IMR-90 (cell line): ENCODE measurements at regions not wholly inside any gene's neighbourhood (a gene's known extent, or its start where the extent isn't known, plus 50 kb on each side); places are given as distances from the start of the nearest gene placed in this dataset.

Experiments used
- ATAC-seq: fragments of 200-7000 bp; cut with Tn5 transposase; 2 replicates; pipeline ENCODE4 v1.9.1; 2020; ENCODE audit warnings: low read depth, mild to moderate bottlenecking, moderate library complexity
- BruUV-seq: library from RNA; stranded (reverse); fragments of 400-500 nt; replicated peaks from 2 replicates; lab custom pipeline; 2021; lab: Mats Ljungman, UMichigan
- CTCF ChIA-PET: fragments of 300-600 bp; formaldehyde crosslinking; extraction: SDS; loops from one replicate; lab custom pipeline; 2021; ENCODE audit warnings: antibody characterized with exemption; lab: Yijun Ruan, JAX
- POLR2A ChIA-PET: fragments of 300-600 bp; sonication (Branson Sonifier 250); formaldehyde crosslinking; loops from one replicate; lab custom pipeline; 2022; ENCODE audit warnings: antibody characterized with exemption; ENCODE audit not compliant: unreplicated experiment; lab: Charles Lee
- DNase-seq: peaks from one replicate; pipeline ENCODE4 v3.0.0; 2013
- H2AFZ ChIP-seq: replicated peaks from 2 replicates; pipeline ENCODE3; 2013; ENCODE audit warnings: low read length, mild to moderate bottlenecking; ENCODE audit not compliant: poor library complexity
- H2AK5ac ChIP-seq: 2 replicates; pipeline ENCODE4 v1.6.1; 2013; ENCODE audit warnings: low read depth, low read length, inconsistent platforms
- H2AK9ac ChIP-seq: replicated peaks from 2 replicates; pipeline ENCODE3; 2013; ENCODE audit warnings: mild to moderate bottlenecking, low read depth, low read length, moderate library complexity; ENCODE audit not compliant: poor library complexity
- H2BK120ac ChIP-seq: 2 replicates; pipeline ENCODE4 v1.6.1; 2013; ENCODE audit warnings: low read depth, low read length, inconsistent platforms
- H2BK15ac ChIP-seq: 3 replicates; pipeline ENCODE4 v1.6.1; 2013; ENCODE audit warnings: low read depth, low read length, inconsistent platforms
- H2BK20ac ChIP-seq: 2 replicates; pipeline ENCODE4 v1.6.1; 2013; ENCODE audit warnings: low read depth, mild to moderate bottlenecking, inconsistent platforms, low read length, moderate library complexity
- H2BK5ac ChIP-seq: 2 replicates; pipeline ENCODE4 v1.6.1; 2013; ENCODE audit warnings: mild to moderate bottlenecking, low read depth, low read length, inconsistent platforms; ENCODE audit not compliant: poor library complexity, severe bottlenecking
- H3K14ac ChIP-seq: replicated peaks from 2 replicates; pipeline ENCODE4 v1.6.1; 2013; ENCODE audit warnings: low read depth, low read length, inconsistent platforms
- H3K18ac ChIP-seq: 2 replicates; pipeline ENCODE4 v1.6.1; 2013; ENCODE audit warnings: low read depth, low read length, control low read depth
- H3K23ac ChIP-seq: 2 replicates; pipeline ENCODE4 v1.6.1; 2013; ENCODE audit warnings: low read depth, low read length, inconsistent platforms
- H3K27ac ChIP-seq: 2 replicates; pipeline ENCODE4 v1.5.1; 2013; ENCODE audit warnings: mild to moderate bottlenecking, control low read depth, low read length; ENCODE audit not compliant: insufficient read depth
- H3K27me3 ChIP-seq: 2 replicates; pipeline ENCODE4 v1.6.1; 2013; ENCODE audit warnings: low read length; ENCODE audit not compliant: control insufficient read depth, insufficient read depth
- H3K36me3 ChIP-seq: 2 replicates; pipeline ENCODE4 v1.6.1; 2013; ENCODE audit warnings: low read length, mixed read lengths; ENCODE audit not compliant: control insufficient read depth, insufficient read depth
- H3K4ac ChIP-seq: 2 replicates; pipeline ENCODE4 v1.6.1; 2013; ENCODE audit warnings: low read depth, low read length, inconsistent platforms
- H3K4me1 ChIP-seq: 2 replicates; pipeline ENCODE4 v1.6.1; 2013; ENCODE audit warnings: low read length, mixed read lengths; ENCODE audit not compliant: control insufficient read depth, insufficient read depth
- H3K4me2 ChIP-seq: 2 replicates; pipeline ENCODE4 v1.6.1; 2013; ENCODE audit warnings: low read depth, mild to moderate bottlenecking, control low read depth, low read length, moderate library complexity
- H3K4me3 ChIP-seq: 2 replicates; pipeline ENCODE4 v1.5.1; 2013; ENCODE audit warnings: low read depth, mild to moderate bottlenecking, control low read depth, low read length, moderate library complexity; ENCODE audit not compliant: insufficient read depth
- H3K56ac ChIP-seq: 2 replicates; pipeline ENCODE4 v1.6.1; 2013; ENCODE audit warnings: low read length, inconsistent platforms; ENCODE audit not compliant: insufficient read depth; ENCODE audit errors: extremely low read depth
- H3K79me1 ChIP-seq, 2 experiments: 2 replicates each; pipeline ENCODE4 v1.6.1; 2013; ENCODE audit warnings: low read length in 2 of 2, inconsistent platforms in 1 of 2, low read depth in 1 of 2
- H3K9ac ChIP-seq: 2 replicates; pipeline ENCODE4 v1.6.1; 2013; ENCODE audit warnings: low read depth, low read length, control low read depth
- H3K9me1 ChIP-seq: 2 replicates; pipeline ENCODE4 v1.6.1; 2013; ENCODE audit warnings: low read length, inconsistent platforms; ENCODE audit not compliant: insufficient read depth
- H3K9me3 ChIP-seq: 2 replicates; pipeline ENCODE4 v1.6.1; 2013; ENCODE audit warnings: low read length; ENCODE audit not compliant: control insufficient read depth, insufficient read depth
- H4K20me1 ChIP-seq: 2 replicates; pipeline ENCODE4 v1.6.1; 2013; ENCODE audit warnings: low read length, inconsistent platforms; ENCODE audit not compliant: insufficient read depth
- H4K5ac ChIP-seq: 2 replicates; pipeline ENCODE4 v1.6.1; 2013; ENCODE audit warnings: mild to moderate bottlenecking, low read depth, low read length, control low read depth
- H4K8ac ChIP-seq, 2 experiments: 2 replicates each; pipeline ENCODE4 v1.6.1; 2013; ENCODE audit warnings: low read depth in 2 of 2, low read length in 2 of 2, control low read depth in 1 of 2, inconsistent platforms in 1 of 2
- H4K91ac ChIP-seq: 2 replicates; pipeline ENCODE4 v1.6.1; 2013; ENCODE audit warnings: low read depth, low read length, inconsistent platforms; ENCODE audit not compliant: insufficient read depth
- BHLHE40 ChIP-seq: fragments of 150-350 bp; IDR thresholded peaks from 2 replicates; pipeline ENCODE4 v1.6.1; 2016; ENCODE audit warnings: mild to moderate bottlenecking, low read depth, low read length
- CEBPB ChIP-seq: IDR thresholded peaks from 2 replicates; pipeline ENCODE4 v1.6.1; 2012; ENCODE audit warnings: low read depth, low read length, improper control_type of control experiment
- CHD1 ChIP-seq: IDR thresholded peaks from 2 replicates; pipeline ENCODE4 v1.6.1; 2012; ENCODE audit warnings: low read depth, low read length, improper control_type of control experiment
- FOS ChIP-seq: fragments of 150-350 bp; IDR thresholded peaks from 2 replicates; pipeline ENCODE4 v1.6.1; 2016; ENCODE audit warnings: low read depth, low read length
- MAFK ChIP-seq: IDR thresholded peaks from 2 replicates; pipeline ENCODE4 v1.6.1; 2012; ENCODE audit warnings: low read depth, low read length, improper control_type of control experiment
- MAZ ChIP-seq: IDR thresholded peaks from 2 replicates; pipeline ENCODE4 v1.6.1; 2012; ENCODE audit warnings: low read depth, mild to moderate bottlenecking, low read length, improper control_type of control experiment, moderate library complexity, borderline replicate concordance
- MXI1 ChIP-seq: IDR thresholded peaks from 2 replicates; pipeline ENCODE4 v1.6.1; 2012; ENCODE audit warnings: low read depth, mild to moderate bottlenecking, low read length, moderate library complexity, borderline replicate concordance
- POLR2A ChIP-seq: IDR thresholded peaks from 2 replicates; pipeline ENCODE4 v1.6.1; 2012; ENCODE audit warnings: mild to moderate bottlenecking, low read depth, low read length
- RFX5 ChIP-seq: IDR thresholded peaks from 2 replicates; pipeline ENCODE4 v1.8.0; 2012; ENCODE audit warnings: low read depth, mild to moderate bottlenecking, low read length, moderate library complexity
- SMC3 ChIP-seq: fragments of 150-350 bp; IDR thresholded peaks from 2 replicates; pipeline ENCODE4 v1.6.1; 2016; ENCODE audit warnings: low read depth, mild to moderate bottlenecking, antibody characterized with exemption, low read length, moderate library complexity
- WGBS, 2 experiments: methylation state at CpG; one replicate each; pipeline versions ENCODE4 v1.1.5 to v1.1.7; 2013; ENCODE audit warnings: missing lambda C conversion rate in 2 of 2; ENCODE audit not compliant: insufficient read length in 1 of 2; ENCODE audit errors: extremely low coverage in 2 of 2; 5-methylcytosine and 5-hydroxymethylcytosine counted together
- dilution Hi-C: fragments of 300-500 bp; cut with HindIII; formaldehyde crosslinking; loops from one replicate; pipeline ENCODE4 v1.14.3; 2018; ENCODE audit warnings: low sequenced_read_pairs; ENCODE audit not compliant: unreplicated experiment
- in situ Hi-C: fragments of 300-500 bp; cut with MboI; formaldehyde crosslinking; loops from 3 replicates; pipeline ENCODE4 v1.14.3; 2019; ENCODE audit warnings: low sequenced_read_pairs, inconsistent platforms, mixed read lengths
- intact Hi-C: fragments of 100-400 bp; cut with micrococcal nuclease; formaldehyde crosslinking; loops from 2 replicates; pipeline ENCODE4 v1.10.0; 2022
- TF ChIP-seq, protein P1 (sequence below): fragments of 150-350 bp; IDR thresholded peaks from 2 replicates; pipeline ENCODE4 v1.6.1; 2016; ENCODE audit warnings: low read depth, mild to moderate bottlenecking, low read length, moderate library complexity, borderline replicate concordance
- TF ChIP-seq, protein P2 (sequence below): fragments of 150-350 bp; IDR thresholded peaks from 2 replicates; pipeline ENCODE4 v1.6.1; 2017; ENCODE audit warnings: mild to moderate bottlenecking, antibody characterized with exemption, low read length, low read depth

DNA sequence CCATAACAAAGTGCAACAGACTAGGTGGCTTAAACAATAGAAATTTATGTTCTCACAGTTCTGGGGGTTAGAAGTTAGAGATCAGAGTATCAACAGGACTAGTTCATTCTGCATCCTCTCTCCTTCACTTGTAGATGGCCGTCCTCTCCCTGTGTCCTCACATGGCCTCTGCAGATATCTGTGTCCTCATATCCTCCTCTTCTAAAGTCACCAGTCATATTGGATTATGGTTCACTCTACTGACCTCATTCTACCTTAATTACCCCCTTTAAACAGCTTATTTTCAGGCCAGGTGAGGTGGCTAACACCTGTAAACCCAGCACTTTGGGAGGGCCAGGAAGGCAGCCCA is 135.1 kb downstream of the RAB38 start:
- WGBS, 2 experiments = no CpG with 5 or more reads among the region's 1 CpG
- BruUV-seq = no TSS peak

More for the DNA sequence above, 135.1 kb downstream of the RAB38 start:
- no peak for ATAC-seq
- no peaks in the 10 kb centered on the region for H3K79me1 ChIP-seq
- no peak overlapping the region for H2AK5ac ChIP-seq
- no peaks in the 10 kb centered on the region for H3K36me3 ChIP-seq
- H3K4me1 ChIP-seq = no peaks in the 10 kb centered on the region
- H2BK20ac ChIP-seq = no peak overlapping the region
- H3K4me2 ChIP-seq = no peak overlapping the region
- no peaks in the 10 kb centered on the region for H3K9me3 ChIP-seq
- intact Hi-C loops = no loop called here
- no peak overlapping the region for H4K8ac ChIP-seq
- H3K14ac ChIP-seq = no peak overlapping the region
- in situ Hi-C loops = no loop called here
- H3K4ac ChIP-seq = no peak overlapping the region
- no peak overlapping the region for H3K27ac ChIP-seq
- TF ChIP-seq POLR2A (no peak), BHLHE40 (no peak), CEBPB (no peak), RFX5 (no peak), SMC3 (no peak), MAZ (no peak), MXI1 (no peak), MAFK (no peak), FOS (no peak), CHD1 (no peak)
- TF ChIP-seq, protein P1, sequence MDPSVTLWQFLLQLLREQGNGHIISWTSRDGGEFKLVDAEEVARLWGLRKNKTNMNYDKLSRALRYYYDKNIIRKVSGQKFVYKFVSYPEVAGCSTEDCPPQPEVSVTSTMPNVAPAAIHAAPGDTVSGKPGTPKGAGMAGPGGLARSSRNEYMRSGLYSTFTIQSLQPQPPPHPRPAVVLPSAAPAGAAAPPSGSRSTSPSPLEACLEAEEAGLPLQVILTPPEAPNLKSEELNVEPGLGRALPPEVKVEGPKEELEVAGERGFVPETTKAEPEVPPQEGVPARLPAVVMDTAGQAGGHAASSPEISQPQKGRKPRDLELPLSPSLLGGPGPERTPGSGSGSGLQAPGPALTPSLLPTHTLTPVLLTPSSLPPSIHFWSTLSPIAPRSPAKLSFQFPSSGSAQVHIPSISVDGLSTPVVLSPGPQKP = no peak
- TF ChIP-seq, protein P2, sequence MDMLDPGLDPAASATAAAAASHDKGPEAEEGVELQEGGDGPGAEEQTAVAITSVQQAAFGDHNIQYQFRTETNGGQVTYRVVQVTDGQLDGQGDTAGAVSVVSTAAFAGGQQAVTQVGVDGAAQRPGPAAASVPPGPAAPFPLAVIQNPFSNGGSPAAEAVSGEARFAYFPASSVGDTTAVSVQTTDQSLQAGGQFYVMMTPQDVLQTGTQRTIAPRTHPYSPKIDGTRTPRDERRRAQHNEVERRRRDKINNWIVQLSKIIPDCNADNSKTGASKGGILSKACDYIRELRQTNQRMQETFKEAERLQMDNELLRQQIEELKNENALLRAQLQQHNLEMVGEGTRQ = no peak
- H2AFZ ChIP-seq = no peak overlapping the region
- H4K5ac ChIP-seq = no peak overlapping the region
- no peaks in the 10 kb centered on the region for H4K20me1 ChIP-seq
- H3K9me1 ChIP-seq = no peaks in the 10 kb centered on the region
- no peak overlapping the region for H2BK120ac ChIP-seq
- CTCF ChIA-PET = no interaction called here
- no peak overlapping the region for H3K23ac ChIP-seq
- H3K56ac ChIP-seq = no peak overlapping the region
- no peak overlapping the region for H3K18ac ChIP-seq
- no peak overlapping the region for H2BK5ac ChIP-seq
- DNase-seq = no peak
- dilution Hi-C loops = no loop called here
- H3K9ac ChIP-seq = no peak overlapping the region
- H2AK9ac ChIP-seq = no peak overlapping the region
- no peak overlapping the region for H4K91ac ChIP-seq
- H2BK15ac ChIP-seq = no peak overlapping the region
- no peak overlapping the region for H3K4me3 ChIP-seq
- POLR2A ChIA-PET = no interaction called here
- 0 out of 2 replicates have a peak, but pooled peaks cover 2% of the 10 kb centered on the region for H3K27me3 ChIP-seq
